H9 (cell line): ENCODE measurements at regions not wholly inside any gene's neighbourhood (a gene's known extent, or its start where the extent isn't known, plus 50 kb on each side); places are given as distances from the start of the nearest gene placed in this dataset.
A peak's percentile ranks its signal among the peaks of the same experiment; 100 is the strongest.

ENCODE experiments used
- DNase-seq: peaks from one replicate; pipeline ENCODE4 v3.0.0-alpha.2; 2017
- H2AFZ ChIP-seq: one replicate; pipeline ENCODE4 v1.6.1; 2013; ENCODE audit warnings: mild to moderate bottlenecking, low read length, control low read depth, moderate library complexity
- H2AK5ac ChIP-seq: 2 replicates; pipeline ENCODE4 v1.6.1; 2013; ENCODE audit warnings: low read length, control low read depth, mixed read lengths; ENCODE audit not compliant: insufficient read length
- H2BK120ac ChIP-seq: one replicate; pipeline ENCODE4 v1.6.1; 2013; ENCODE audit warnings: low read depth, mild to moderate bottlenecking, low read length, control low read depth, inconsistent platforms; ENCODE audit not compliant: poor library complexity, severe bottlenecking
- H2BK12ac ChIP-seq: 2 replicates; pipeline ENCODE4 v1.6.1; 2013; ENCODE audit warnings: low read length, control low read depth, mixed read lengths, low read depth; ENCODE audit not compliant: insufficient read length
- H2BK15ac ChIP-seq: 2 replicates; pipeline ENCODE4 v1.6.1; 2013; ENCODE audit warnings: low read depth, low read length, control low read depth
- H2BK20ac ChIP-seq: one replicate; pipeline ENCODE4 v1.6.1; 2013; ENCODE audit warnings: low read depth, mild to moderate bottlenecking, low read length, control low read depth, inconsistent platforms; ENCODE audit not compliant: poor library complexity, severe bottlenecking
- H2BK5ac ChIP-seq: 2 replicates; pipeline ENCODE4 v1.6.1; 2013; ENCODE audit warnings: low read length, control low read depth, mixed read lengths; ENCODE audit not compliant: insufficient read length
- H3K14ac ChIP-seq: 2 replicates; pipeline ENCODE4 v1.6.1; 2013; ENCODE audit warnings: low read length, control low read depth; ENCODE audit not compliant: insufficient read depth
- H3K18ac ChIP-seq: 2 replicates; pipeline ENCODE4 v1.6.1; 2013; ENCODE audit warnings: low read depth, mild to moderate bottlenecking, mixed read lengths, low read length, control low read depth; ENCODE audit not compliant: insufficient read length
- H3K23ac ChIP-seq: 2 replicates; pipeline ENCODE4 v1.6.1; 2013; ENCODE audit warnings: low read length, control low read depth, mixed read lengths, low read depth; ENCODE audit not compliant: insufficient read length
- H3K23me2 ChIP-seq: 2 replicates; pipeline ENCODE4 v1.6.1; 2013; ENCODE audit warnings: low read depth, mild to moderate bottlenecking, mixed read lengths, low read length, control low read depth; ENCODE audit not compliant: insufficient read length, poor library complexity, severe bottlenecking
- H3K27ac ChIP-seq: 2 replicates; pipeline ENCODE4 v1.5.1; 2013; ENCODE audit warnings: low read length, control low read depth, mixed read lengths, low read depth; ENCODE audit not compliant: insufficient read length
- H3K27me3 ChIP-seq: 2 replicates; pipeline ENCODE4 v1.6.1; 2013; ENCODE audit warnings: low read length, control low read depth, inconsistent platforms; ENCODE audit not compliant: insufficient read depth
- H3K4ac ChIP-seq: 2 replicates; pipeline ENCODE4 v1.6.1; 2013; ENCODE audit warnings: low read depth, mild to moderate bottlenecking, control low read depth, inconsistent platforms, low read length, moderate library complexity
- H3K4me1 ChIP-seq: 2 replicates; pipeline ENCODE4 v1.6.1; 2013; ENCODE audit warnings: low read length, control low read depth, inconsistent platforms; ENCODE audit not compliant: insufficient read depth
- H3K4me2 ChIP-seq: 2 replicates; pipeline ENCODE4 v1.6.1; 2013; ENCODE audit warnings: low read length, control low read depth, mixed read lengths; ENCODE audit not compliant: insufficient read length, insufficient read depth
- H3K56ac ChIP-seq: 2 replicates; pipeline ENCODE4 v1.6.1; 2013; ENCODE audit warnings: low read depth, mild to moderate bottlenecking, mixed read lengths, low read length, control low read depth; ENCODE audit not compliant: insufficient read length
- H3K79me1 ChIP-seq: 2 replicates; pipeline ENCODE4 v1.6.1; 2013; ENCODE audit warnings: low read depth, mild to moderate bottlenecking, moderate library complexity, low read length, control low read depth, inconsistent platforms; ENCODE audit not compliant: insufficient read depth, poor library complexity, severe bottlenecking
- H3K79me2 ChIP-seq: 2 replicates; pipeline ENCODE4 v1.6.1; 2013; ENCODE audit warnings: low read length, control low read depth, inconsistent platforms; ENCODE audit not compliant: insufficient read depth
- H3K9ac ChIP-seq: 2 replicates; pipeline ENCODE4 v1.6.1; 2013; ENCODE audit warnings: low read length, control low read depth, mixed read lengths; ENCODE audit not compliant: insufficient read length; ENCODE audit errors: extremely low read depth
- H3K9me3 ChIP-seq: one replicate; pipeline ENCODE4 v1.6.1; 2013; ENCODE audit warnings: low read depth, low read length, inconsistent platforms; ENCODE audit not compliant: control insufficient read depth
- H3T11ph ChIP-seq: one replicate; pipeline ENCODE4 v1.6.1; 2013; ENCODE audit warnings: mild to moderate bottlenecking, low read length, control low read depth, inconsistent platforms
- H4K20me1 ChIP-seq: one replicate; pipeline ENCODE4 v1.6.1; 2013; ENCODE audit not compliant: control insufficient read depth, insufficient read length, insufficient read depth
- H4K5ac ChIP-seq: 2 replicates; pipeline ENCODE4 v1.6.1; 2013; ENCODE audit warnings: low read depth, mild to moderate bottlenecking, mixed read lengths, low read length, control low read depth; ENCODE audit not compliant: insufficient read length
- H4K8ac ChIP-seq: replicated peaks from 2 replicates; pipeline ENCODE4 v1.6.1; 2013; ENCODE audit warnings: low read length, control low read depth, mixed read lengths, low read depth; ENCODE audit not compliant: insufficient read length
- H4K91ac ChIP-seq: 2 replicates; pipeline ENCODE4 v1.6.1; 2013; ENCODE audit warnings: low read depth, mild to moderate bottlenecking, moderate library complexity, mixed read lengths, low read length, control low read depth; ENCODE audit not compliant: insufficient read length
- H3K27ac Mint-ChIP-seq, 3 experiments: 2 replicates in 2 of 3; 3 replicates in 1 of 3; pipeline ENCODE4 v1.8.0; 2020 to 2021; ENCODE audit warnings: mixed read lengths in 3 of 3, mild to moderate bottlenecking in 1 of 3, moderate library complexity in 1 of 3
- H3K27me3 Mint-ChIP-seq: 2 replicates; pipeline ENCODE4 v1.8.0; 2021; ENCODE audit warnings: low read depth, mild to moderate bottlenecking, moderate library complexity, mixed read lengths
- H3K36me3 Mint-ChIP-seq, 3 experiments: 2 replicates in 2 of 3; 3 replicates in 1 of 3; pipeline ENCODE4 v1.8.0; 2020 to 2021; ENCODE audit warnings: low read depth in 3 of 3, mixed read lengths in 3 of 3; ENCODE audit not compliant: insufficient read depth in 1 of 3
- H3K4me1 Mint-ChIP-seq, 2 experiments: 2 replicates each; pipeline ENCODE4 v1.8.0; 2020; ENCODE audit warnings: mixed read lengths in 2 of 2
- H3K4me3 Mint-ChIP-seq, 2 experiments: 2 replicates in 1 of 2; 3 replicates in 1 of 2; pipeline ENCODE4 v1.8.0; 2020 to 2021; ENCODE audit warnings: mild to moderate bottlenecking in 2 of 2, mixed read lengths in 2 of 2, moderate library complexity in 1 of 2
- H3K9me3 Mint-ChIP-seq, 2 experiments: 2 replicates in 1 of 2; 3 replicates in 1 of 2; pipeline ENCODE4 v1.8.0; 2020; ENCODE audit warnings: mild to moderate bottlenecking in 2 of 2, mixed read lengths in 2 of 2, moderate library complexity in 1 of 2
- CTCF ChIP-seq: fragments of 200-600 bp; sonication (generic); conservative IDR thresholded peaks from 3 replicates; pipeline ENCODE4 v1.8.0; 2021; ENCODE audit warnings: antibody characterized with exemption, mild to moderate bottlenecking
- WGBS: extraction: QIAGEN DNeasy Blood & Tissue Kit; methylation state at CpG from one replicate; pipeline ENCODE4 v1.1.7; 2013; ENCODE audit warnings: missing lambda C conversion rate, low lambda C conversion rate, mixed read lengths; ENCODE audit not compliant: insufficient read length; ENCODE audit errors: extremely low coverage; 5-methylcytosine and 5-hydroxymethylcytosine counted together

GRCh38 chr5:2148312-2149194, 265.8 kb upstream of the IRX4 start:
- H3K4ac ChIP-seq = no peak overlapping the region
- peaks cover 2% of the 10 kb centered on the region for H3K23me2 ChIP-seq
- TF ChIP-seq CTCF = no peak
- H2BK120ac ChIP-seq = no peak overlapping the region
- Mint-ChIP-seq H3K36me3 (peaks cover 0 to 2% (median 0%) of the 10 kb centered on the region in 3 experiments; a peak in 1 of 7 replicates), H3K9me3 (peaks cover 2 to 7% of the 10 kb centered on the region in 2 experiments; a peak in 2 of 5 replicates), H3K27me3 (peaks cover 18% of the 10 kb centered on the region), H3K4me1 (peaks cover 9 to 19% of the 10 kb centered on the region in 2 experiments), H3K4me3 (no peak overlapping the region), H3K27ac (peak overlapping the region in 1 of 3 experiments; percentile 39; a peak in 1 of 7 replicates)
- no peak overlapping the region for H3K27ac ChIP-seq
- no peak overlapping the region for H2AK5ac ChIP-seq
- no peak overlapping the region for H2BK5ac ChIP-seq
- H3K18ac ChIP-seq = no peak overlapping the region
- H3K4me1 ChIP-seq = no peaks in the 10 kb centered on the region; the same call in 1 of the 2 replicates
- H3K56ac ChIP-seq = no peak overlapping the region
- no peak overlapping the region for H2BK12ac ChIP-seq
- H3K23ac ChIP-seq = no peak overlapping the region
- H3K79me2 ChIP-seq = no peaks in the 10 kb centered on the region
- no peak overlapping the region for H2BK20ac ChIP-seq
- H3K79me1 ChIP-seq = no peaks in the 10 kb centered on the region
- no peak overlapping the region for H2AFZ ChIP-seq
- H2BK15ac ChIP-seq = no peak overlapping the region
- H4K8ac ChIP-seq = no peak overlapping the region
- no peak overlapping the region for H3K14ac ChIP-seq
- no peaks in the 10 kb centered on the region for H3K9me3 ChIP-seq
- H4K91ac ChIP-seq = no peak overlapping the region
- H3K9ac ChIP-seq = no peak overlapping the region
- H4K5ac ChIP-seq = no peak overlapping the region
- no peak overlapping the region for H3K4me2 ChIP-seq
- peak; percentile 28 for DNase-seq
- WGBS = no CpG with 5 or more reads among the region's 14 CpGs
- H3T11ph ChIP-seq = no peak overlapping the region
- H3K27me3 ChIP-seq = no peaks in the 10 kb centered on the region
- no peaks in the 10 kb centered on the region for H4K20me1 ChIP-seq
